HG03103 (cell line): ENCODE measurements at regions not wholly inside any gene's neighbourhood (a gene's known extent, or its start where the extent isn't known, plus 50 kb on each side); places are given as distances from the start of the nearest gene placed in this dataset.
"Not testable (repeated sequence)": the region's sequence is repeated elsewhere in the genome, so short reads cannot be mapped to it uniquely, and the experiment has no call there.

Source experiments
- ATAC-seq: cut with Tn5 transposase; IDR thresholded peaks from one replicate; pipeline ENCODE4 v1.9.1; 2021; ENCODE audit warnings: low read depth; ENCODE audit not compliant: unreplicated experiment

- peak; percentile 36 for ATAC-seq
These were observed 107.1 kb upstream of the CHD1 start for GRCh38 chr5:99035942-99036341.

DNA sequence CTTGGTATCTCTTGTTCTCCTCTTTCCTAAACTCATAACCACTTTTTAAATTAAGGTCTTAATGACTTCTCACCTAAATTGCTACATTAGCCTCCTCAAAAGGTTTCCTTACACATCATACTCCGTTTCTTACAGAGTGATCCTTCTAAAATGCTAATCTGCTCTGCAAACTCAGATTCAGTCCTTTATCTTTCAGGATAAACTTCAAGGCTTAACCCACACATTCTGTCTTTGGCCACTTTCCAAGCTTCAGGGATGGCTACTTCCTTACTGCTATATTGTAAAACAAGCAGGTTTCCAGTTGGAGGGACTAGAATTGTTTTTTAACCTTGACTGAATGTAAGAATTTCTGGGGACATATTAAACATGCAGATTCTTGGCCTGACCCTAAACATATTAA lies 105.5 kb upstream of the CHD1 start:
- no peak for ATAC-seq

DNA sequence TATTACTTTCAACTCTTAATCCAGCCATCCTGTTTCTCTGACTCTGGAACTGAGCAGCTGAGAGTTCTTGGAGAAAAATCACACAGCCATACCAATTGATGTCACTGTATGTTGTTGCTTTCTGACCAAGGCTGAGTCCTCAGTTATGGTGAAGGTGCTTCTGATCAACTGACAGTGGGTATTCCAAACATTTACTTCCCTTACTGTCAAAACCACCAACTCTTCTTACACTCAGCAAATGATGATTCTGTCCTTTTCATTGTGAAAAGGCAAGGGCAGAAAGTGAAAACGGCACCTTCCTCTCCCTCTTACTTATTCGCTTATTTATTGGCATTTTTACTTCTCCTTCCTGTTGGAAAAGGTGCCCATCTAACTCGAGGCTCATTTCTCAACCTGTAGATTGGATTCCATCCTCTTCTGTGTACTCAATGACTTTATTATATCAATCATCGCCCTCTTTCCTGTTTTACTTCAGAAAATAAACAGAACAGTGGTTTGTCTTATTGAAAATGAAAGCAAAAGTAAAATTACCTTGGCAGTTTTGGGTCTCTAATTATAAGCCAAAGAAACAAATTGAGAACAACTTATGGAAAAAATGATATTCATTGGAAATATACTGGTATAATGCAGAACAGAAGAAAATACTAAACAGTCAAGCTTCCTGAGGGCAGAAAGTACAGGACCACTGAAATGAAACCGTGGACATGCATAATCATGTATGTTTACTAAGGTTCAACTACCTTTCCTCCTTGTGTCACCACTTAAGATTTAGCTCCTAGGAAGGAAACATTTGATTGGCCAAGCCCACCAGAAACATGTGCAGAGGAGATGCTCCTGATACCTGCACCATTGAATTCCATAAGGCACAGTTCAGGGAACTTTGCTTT lies 104.5 kb upstream of the CHD1 start:
- peak; percentile 3 for ATAC-seq

DNA sequence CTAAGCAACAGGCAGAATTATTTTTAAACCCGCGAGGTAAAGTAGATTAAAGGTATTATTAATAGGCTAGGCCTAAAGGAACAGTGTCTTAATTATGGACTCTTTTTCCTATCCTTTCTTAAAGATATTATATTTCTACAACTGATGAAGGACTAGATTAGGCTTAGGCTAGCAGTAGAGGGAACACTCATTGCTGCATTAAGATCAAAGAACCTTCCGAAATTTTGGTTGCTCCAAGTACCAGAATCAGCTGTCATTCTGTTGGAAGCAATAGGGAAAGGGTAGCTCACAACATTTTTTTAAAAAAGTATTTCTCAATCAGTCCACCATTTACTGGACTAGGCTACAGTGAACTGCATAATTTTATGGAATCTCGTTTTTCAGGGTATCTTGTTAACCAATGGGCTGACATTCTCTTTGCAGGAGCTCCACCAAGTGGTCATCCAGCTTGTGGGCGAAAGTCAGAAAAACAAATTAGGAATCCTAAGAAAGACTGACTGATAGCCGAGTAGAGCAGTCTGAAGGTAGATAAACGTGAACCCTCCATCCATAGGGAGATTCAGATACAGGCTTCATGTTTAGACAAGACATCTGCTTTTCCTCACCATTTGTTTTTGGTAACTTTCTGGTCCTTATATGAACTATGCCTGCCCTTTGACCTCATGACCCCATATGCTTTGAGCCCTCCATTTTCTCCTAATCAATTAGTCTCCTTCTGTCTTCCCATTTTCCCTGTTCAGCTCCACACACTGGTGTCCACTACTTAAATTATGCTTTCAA lies 103.6 kb upstream of the CHD1 start:
- peak; percentile 29 for ATAC-seq

GRCh38 chr5:99030906-99031440 lies 102.2 kb upstream of the CHD1 start:
- no peak for ATAC-seq

DNA sequence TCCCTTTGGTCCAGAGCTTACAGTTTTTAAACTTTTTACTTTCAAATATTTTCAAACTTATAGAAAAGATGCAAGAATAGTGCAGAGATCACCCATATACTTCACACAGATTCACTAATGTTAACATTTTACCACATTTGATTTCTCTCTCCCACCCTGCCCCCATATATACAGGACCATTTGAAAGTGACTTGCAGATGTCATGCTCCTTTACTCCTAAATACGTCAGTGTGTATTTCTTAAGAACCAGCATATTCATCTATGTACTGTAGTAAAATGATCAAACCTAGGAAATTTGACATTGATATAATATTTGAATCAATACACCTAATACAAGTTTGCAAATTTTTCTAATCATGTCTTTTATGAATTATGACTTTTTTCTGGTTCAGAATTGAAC lies 100.4 kb upstream of the CHD1 start:
- no peak for ATAC-seq

DNA sequence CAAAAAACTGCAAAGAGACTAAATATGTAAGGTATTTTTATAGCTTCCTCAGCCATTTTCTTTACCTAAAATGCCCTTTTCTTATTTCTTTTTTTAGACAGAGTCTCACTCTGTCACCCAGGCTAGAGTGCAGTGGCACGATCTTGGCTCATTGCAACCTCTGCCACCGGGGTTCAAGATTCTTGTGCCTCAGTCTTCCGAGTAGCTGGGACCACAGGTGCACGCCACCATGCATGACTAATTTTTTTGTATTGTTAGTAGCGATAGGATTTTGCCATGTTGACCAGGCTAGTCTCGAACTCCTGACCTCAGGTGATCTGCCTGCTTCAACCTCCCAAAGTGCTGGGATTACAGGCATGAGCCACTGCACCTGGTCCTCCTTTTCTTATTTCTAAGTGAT lies 99.4 kb upstream of the CHD1 start:
- ATAC-seq = not testable (repeated sequence)

DNA sequence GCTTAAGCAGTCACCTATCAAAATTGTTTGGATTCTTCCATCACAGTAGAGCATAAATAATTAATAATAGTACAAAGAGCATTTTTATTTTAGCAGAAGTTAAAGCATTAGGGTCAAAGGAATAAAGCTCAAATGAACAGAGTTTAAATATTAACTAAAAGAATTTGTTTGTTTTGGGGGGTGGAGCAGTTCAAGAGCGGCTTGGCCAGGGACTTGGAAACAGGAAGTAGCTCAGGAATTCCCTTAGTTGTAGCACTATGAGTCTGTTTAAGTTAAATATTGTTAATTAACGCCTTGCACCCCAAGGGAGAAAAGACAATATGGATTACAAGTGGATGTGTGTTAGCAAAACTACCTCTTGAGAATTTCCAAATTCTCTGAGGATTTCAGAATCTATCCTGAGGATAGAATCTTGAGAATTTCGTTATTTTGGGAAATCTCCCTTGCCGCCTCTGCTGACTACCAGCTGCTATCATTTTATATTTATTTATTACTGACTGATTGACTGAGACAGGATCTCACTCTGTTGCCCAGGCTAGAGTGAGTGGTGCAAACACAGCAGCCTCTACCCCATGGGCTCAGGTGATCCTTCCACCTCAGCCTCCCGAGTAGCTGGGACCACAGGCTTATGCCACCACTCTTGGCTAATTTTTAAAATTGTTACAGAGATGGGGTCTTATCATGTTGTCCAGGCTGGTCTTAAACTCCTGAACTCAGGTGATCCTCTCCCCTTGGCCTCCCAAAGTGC lies 96.7 kb upstream of the CHD1 start:
- ATAC-seq = no peak

GRCh38 chr5:99023330-99023729 lies 94.5 kb upstream of the CHD1 start:
- no peak for ATAC-seq

DNA sequence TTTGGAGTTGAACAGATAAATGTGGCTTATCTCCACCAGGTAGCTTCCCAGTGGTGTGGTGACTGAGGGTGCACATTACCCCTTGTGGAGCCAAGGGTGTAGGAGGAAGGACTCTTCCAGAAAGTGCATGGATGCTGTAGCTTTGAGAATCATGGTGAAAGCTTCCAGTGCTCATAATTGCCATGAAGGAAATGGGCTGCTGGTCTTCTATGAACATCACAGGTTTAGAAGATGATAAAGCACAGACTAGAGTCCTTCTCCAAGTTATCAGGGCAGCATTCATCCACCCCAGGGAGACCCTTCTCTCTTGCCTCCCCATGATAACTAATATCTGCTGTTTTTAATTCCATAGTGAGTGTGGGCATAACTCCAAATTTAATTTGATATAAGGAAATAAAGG lies 93.4 kb upstream of the CHD1 start:
- ATAC-seq = no peak

DNA sequence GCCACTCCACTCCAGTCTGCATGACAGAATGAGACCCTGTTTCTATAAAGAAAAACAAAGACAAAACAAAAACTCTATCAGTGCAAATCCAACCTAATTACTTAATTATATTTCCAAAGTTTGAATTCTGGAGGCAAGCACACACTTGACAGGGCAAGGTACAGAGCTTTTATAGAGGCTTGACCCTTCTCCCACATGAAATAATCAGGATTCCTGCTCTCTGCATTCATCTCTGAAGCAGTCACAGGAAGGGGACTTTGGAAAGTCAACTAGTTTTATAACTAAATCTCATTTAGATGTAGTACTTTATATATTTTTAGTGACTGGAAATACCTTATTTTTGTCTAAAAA lies 91.9 kb upstream of the CHD1 start:
- ATAC-seq = no peak

- ATAC-seq = peak; percentile 64
These were observed 91.2 kb upstream of the CHD1 start for GRCh38 chr5:99019812-99020697.

- no peak for ATAC-seq
These were observed 90.4 kb upstream of the CHD1 start for GRCh38 chr5:99019254-99019653.

- ATAC-seq = no peak
These were observed 81.5 kb upstream of the CHD1 start for GRCh38 chr5:99010294-99010693.

DNA sequence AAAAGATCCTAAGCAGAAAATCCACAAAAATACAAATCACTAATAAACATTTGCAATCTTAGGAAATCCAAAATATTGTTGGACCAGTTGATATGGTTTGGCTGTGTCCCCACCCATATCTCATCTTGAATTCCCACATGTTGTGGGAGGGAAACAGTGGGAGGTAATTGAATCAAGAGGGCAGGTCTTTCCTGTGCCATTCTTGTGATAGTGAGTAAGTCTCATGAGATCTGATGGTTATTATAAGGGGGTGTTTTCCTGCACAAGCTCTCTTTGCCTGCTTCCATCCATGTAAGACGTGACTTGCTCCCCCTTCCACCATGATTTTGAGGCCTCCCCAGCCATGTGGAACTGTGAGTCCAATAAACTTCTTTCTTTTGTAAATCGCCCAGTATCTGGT lies 79.2 kb upstream of the CHD1 start:
- ATAC-seq = not testable (repeated sequence)

- ATAC-seq = no peak
These were observed 76.7 kb upstream of the CHD1 start for GRCh38 chr5:99005506-99005905.

- peak; percentile 99 for ATAC-seq
These were observed 76.2 kb upstream of the CHD1 start for GRCh38 chr5:99004960-99005359.

DNA sequence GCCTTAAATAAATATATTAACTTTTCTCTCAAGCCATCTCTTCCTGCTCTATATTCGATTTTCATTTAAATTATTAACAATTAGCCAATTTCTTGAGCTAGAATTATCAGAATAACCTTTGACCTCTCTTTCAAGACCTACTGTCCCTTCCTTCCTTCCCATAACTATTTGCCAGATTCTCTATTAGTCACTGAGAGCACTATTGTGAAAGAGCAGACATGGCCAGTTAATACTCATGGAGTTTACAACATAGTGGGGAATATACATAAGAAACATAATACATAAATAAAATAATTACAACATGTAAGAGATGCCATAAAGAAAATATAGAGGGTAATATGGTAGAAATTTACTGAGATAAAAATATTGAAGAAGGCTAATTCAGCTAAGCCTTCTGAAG lies 72.1 kb upstream of the CHD1 start:
- no peak for ATAC-seq

- no peak for ATAC-seq
These were observed 71.4 kb upstream of the CHD1 start for GRCh38 chr5:99000221-99000620.

DNA sequence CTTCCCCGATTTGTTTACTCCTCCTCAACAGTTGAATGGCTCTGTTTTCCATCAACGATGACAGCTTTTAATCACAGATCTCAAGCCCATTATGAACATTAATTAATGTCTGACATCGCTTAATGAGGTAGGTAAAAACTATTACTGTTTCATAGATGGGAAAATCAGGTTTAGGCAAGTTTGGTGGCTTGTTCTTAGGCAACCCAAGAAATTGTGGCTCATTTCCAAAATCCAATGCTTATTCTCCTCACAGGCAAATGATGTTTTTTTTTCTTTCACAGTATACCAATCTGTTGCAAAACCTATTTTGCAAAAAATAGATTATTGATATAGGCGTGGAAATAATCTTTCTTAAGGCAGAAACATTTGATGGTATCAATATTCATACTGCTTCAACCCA lies 70.8 kb upstream of the CHD1 start:
- ATAC-seq = no peak
